HEK293 (cell line): ENCODE measurements at regions not wholly inside any gene's neighbourhood (a gene's known extent, or its start where the extent isn't known, plus 50 kb on each side); places are given as distances from the start of the nearest gene placed in this dataset.

Experiments
- ZNF146 ChIP-seq: fragments of 450-650 bp; formaldehyde crosslinking; IDR thresholded peaks from 2 replicates; pipeline ENCODE4 v1.5.1; 2016; ENCODE audit warnings: missing biosample characterization, missing genetic modification characterization
- ZNF184 ChIP-seq: fragments of 450-650 bp; IDR thresholded peaks from 2 replicates; pipeline ENCODE4 v1.5.1; 2018; ENCODE audit warnings: missing biosample characterization, mild to moderate bottlenecking, missing genetic modification characterization
- TF ChIP-seq, protein P1 (sequence below): fragments of 450-650 bp; formaldehyde crosslinking; IDR thresholded peaks from 2 replicates; pipeline ENCODE4 v1.5.1; 2016; ENCODE audit warnings: missing biosample characterization, missing genetic modification characterization

DNA sequence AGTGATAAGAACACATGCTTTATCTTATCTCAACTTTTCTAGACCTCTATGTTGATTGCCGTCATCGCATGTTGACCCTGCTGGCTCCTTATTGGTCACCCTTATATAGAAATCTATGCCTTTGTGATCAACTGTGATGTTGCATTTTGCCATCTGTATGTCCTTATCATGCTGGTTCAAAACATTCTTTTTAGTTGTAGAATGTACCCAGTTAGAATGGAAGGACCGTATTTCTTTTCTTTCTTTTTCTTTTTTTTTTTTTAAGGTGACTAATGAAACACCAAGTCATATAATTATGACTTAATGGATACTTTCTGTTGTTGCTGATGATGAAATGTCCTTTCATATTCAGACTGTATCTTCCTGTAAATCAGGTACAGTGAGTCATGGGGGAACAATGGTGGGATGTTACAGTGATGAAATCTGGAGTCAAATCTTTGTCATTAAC is 145.9 kb upstream of the CITED2 start:
- TF ChIP-seq, protein P1, sequence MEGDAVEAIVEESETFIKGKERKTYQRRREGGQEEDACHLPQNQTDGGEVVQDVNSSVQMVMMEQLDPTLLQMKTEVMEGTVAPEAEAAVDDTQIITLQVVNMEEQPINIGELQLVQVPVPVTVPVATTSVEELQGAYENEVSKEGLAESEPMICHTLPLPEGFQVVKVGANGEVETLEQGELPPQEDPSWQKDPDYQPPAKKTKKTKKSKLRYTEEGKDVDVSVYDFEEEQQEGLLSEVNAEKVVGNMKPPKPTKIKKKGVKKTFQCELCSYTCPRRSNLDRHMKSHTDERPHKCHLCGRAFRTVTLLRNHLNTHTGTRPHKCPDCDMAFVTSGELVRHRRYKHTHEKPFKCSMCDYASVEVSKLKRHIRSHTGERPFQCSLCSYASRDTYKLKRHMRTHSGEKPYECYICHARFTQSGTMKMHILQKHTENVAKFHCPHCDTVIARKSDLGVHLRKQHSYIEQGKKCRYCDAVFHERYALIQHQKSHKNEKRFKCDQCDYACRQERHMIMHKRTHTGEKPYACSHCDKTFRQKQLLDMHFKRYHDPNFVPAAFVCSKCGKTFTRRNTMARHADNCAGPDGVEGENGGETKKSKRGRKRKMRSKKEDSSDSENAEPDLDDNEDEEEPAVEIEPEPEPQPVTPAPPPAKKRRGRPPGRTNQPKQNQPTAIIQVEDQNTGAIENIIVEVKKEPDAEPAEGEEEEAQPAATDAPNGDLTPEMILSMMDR (tag by site-specific recombination), result no peak
- TF ChIP-seq ZNF184 (tag by site-specific recombination) (no peak), ZNF146 (tag by site-specific recombination) (no peak)
